ENCODE measurements at regions not wholly inside any gene's neighbourhood (a gene's known extent, or its start where the extent isn't known, plus 50 kb on each side); places are given as distances from the start of the nearest gene placed in this dataset.

GRCh38 chr1:195738966-195739650, 869.1 kb downstream of the KCNT2 start:
- Histone ChIP-seq H3K27ac (ENCODE audit: low read depth, low read length) (no peak overlapping the region), H3K9me2 (replicated peaks; ENCODE audit: control insufficient read depth, low read length) (no peaks in the 10 kb centered on the region), H3K36me3 (ENCODE audit: control insufficient read depth, low read length) (no peaks in the 10 kb centered on the region), H3K9me3 (ENCODE audit: control insufficient read depth, insufficient read depth, low read length) (peaks cover 7% of the 10 kb centered on the region; the same call in 1 of the 2 replicates), H3F3A (ENCODE audit: control insufficient read depth, insufficient read depth) (no peaks in the 10 kb centered on the region), H3K4me1 (ENCODE audit: control insufficient read depth, low read length) (no peaks in the 10 kb centered on the region), H3K4me2 (ENCODE audit: low read length) (no peak overlapping the region), H3K27me3 (ENCODE audit: control insufficient read depth, low read length) (no peaks in the 10 kb centered on the region), H4K20me1 (ENCODE audit: control insufficient read depth, insufficient read depth, low read depth, low read length) (no peaks in the 10 kb centered on the region), H3K79me2 (ENCODE audit: control insufficient read depth, low read length) (no peaks in the 10 kb centered on the region), H3K4me3 (ENCODE audit: low read length) (no peak overlapping the region)
- TF ChIP-seq EZH2phosphoT487 (IDR thresholded peaks at IDR 0.05; ENCODE audit: borderline replicate concordance, low read length) = no peak
- TF ChIP-seq, protein P1, sequence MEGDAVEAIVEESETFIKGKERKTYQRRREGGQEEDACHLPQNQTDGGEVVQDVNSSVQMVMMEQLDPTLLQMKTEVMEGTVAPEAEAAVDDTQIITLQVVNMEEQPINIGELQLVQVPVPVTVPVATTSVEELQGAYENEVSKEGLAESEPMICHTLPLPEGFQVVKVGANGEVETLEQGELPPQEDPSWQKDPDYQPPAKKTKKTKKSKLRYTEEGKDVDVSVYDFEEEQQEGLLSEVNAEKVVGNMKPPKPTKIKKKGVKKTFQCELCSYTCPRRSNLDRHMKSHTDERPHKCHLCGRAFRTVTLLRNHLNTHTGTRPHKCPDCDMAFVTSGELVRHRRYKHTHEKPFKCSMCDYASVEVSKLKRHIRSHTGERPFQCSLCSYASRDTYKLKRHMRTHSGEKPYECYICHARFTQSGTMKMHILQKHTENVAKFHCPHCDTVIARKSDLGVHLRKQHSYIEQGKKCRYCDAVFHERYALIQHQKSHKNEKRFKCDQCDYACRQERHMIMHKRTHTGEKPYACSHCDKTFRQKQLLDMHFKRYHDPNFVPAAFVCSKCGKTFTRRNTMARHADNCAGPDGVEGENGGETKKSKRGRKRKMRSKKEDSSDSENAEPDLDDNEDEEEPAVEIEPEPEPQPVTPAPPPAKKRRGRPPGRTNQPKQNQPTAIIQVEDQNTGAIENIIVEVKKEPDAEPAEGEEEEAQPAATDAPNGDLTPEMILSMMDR (IDR thresholded peaks at IDR 0.05; ENCODE audit: low read depth, low read length, poor library complexity, severe bottlenecking) = no peak

DNA sequence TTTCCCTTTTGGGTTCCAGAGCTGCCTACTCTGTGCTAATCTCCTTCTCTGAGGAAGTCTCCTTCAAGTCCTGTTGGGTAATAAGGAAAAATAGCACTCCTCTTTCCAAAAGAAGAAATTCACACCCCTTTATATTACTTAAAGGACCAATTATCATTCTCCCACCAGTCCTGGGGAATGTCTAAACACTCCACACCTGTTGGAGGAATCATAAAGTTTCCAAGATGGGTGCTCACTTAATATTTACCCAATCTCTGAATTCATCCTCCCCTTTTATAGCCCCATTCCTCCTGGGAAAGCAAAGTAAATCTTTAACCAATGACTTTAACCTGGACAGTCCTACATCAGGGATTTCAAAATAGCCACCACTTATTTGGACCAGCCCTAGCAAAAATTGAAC, 873.1 kb downstream of the KCNT2 start:
- Histone ChIP-seq H3K4me2 (ENCODE audit: low read length) (no peak overlapping the region), H3K27me3 (ENCODE audit: control insufficient read depth, low read length) (no peaks in the 10 kb centered on the region), H3K27ac (ENCODE audit: low read depth, low read length) (no peak overlapping the region), H3K4me3 (ENCODE audit: low read length) (no peak overlapping the region), H3K79me2 (ENCODE audit: control insufficient read depth, low read length) (no peaks in the 10 kb centered on the region), H3K9me2 (replicated peaks; ENCODE audit: control insufficient read depth, low read length) (no peaks in the 10 kb centered on the region), H3K9me3 (ENCODE audit: control insufficient read depth, insufficient read depth, low read length) (no peaks in the 10 kb centered on the region), H3F3A (ENCODE audit: control insufficient read depth, insufficient read depth) (no peaks in the 10 kb centered on the region), H3K4me1 (ENCODE audit: control insufficient read depth, low read length) (no peaks in the 10 kb centered on the region), H3K36me3 (ENCODE audit: control insufficient read depth, low read length) (no peaks in the 10 kb centered on the region), H4K20me1 (ENCODE audit: control insufficient read depth, insufficient read depth, low read depth, low read length) (no peaks in the 10 kb centered on the region)
- TF ChIP-seq, protein P1 (IDR thresholded peaks at IDR 0.05; ENCODE audit: low read depth, low read length, poor library complexity, severe bottlenecking) = no peak
- no peak for TF ChIP-seq EZH2phosphoT487 (IDR thresholded peaks at IDR 0.05; ENCODE audit: borderline replicate concordance, low read length)

DNA sequence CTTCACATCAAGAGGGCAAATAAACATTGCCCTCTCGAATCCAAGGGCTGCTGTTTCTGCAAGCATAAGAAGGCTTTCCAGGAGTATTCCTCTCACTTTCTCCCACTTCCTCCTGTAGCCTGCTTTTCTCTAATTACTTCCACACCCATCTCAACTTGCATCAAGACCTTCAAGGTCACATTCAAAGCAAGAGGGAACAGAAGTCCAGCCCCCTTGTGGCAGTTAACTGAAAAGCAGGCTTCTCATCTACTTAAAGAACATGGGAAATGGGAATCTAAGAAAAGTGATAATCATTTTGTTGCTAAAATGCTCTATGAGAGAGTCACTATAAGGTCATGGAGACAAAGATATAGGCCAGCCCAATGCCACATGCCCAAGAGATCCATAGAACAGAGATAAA, 874.4 kb downstream of the KCNT2 start:
- no peaks in the 10 kb centered on the region for H3K4me1 ChIP-seq (ENCODE audit: control insufficient read depth, low read length)
- no peaks in the 10 kb centered on the region for H3K79me2 ChIP-seq (ENCODE audit: control insufficient read depth, low read length)
- no peaks in the 10 kb centered on the region for H3K9me3 ChIP-seq (ENCODE audit: control insufficient read depth, insufficient read depth, low read length)
- H3F3A ChIP-seq (ENCODE audit: control insufficient read depth, insufficient read depth) = no peaks in the 10 kb centered on the region
- H3K4me3 ChIP-seq (ENCODE audit: low read length) = no peak overlapping the region
- H4K20me1 ChIP-seq (ENCODE audit: control insufficient read depth, insufficient read depth, low read depth, low read length) = no peaks in the 10 kb centered on the region
- no peak overlapping the region for H3K4me2 ChIP-seq (ENCODE audit: low read length)
- TF ChIP-seq, protein P1 (IDR thresholded peaks at IDR 0.05; ENCODE audit: low read depth, low read length, poor library complexity, severe bottlenecking) = peak; percentile 66
- TF ChIP-seq EZH2phosphoT487 (IDR thresholded peaks at IDR 0.05; ENCODE audit: borderline replicate concordance, low read length) = no peak
- H3K27me3 ChIP-seq (ENCODE audit: control insufficient read depth, low read length) = no peaks in the 10 kb centered on the region
- no peaks in the 10 kb centered on the region for H3K9me2 ChIP-seq (replicated peaks; ENCODE audit: control insufficient read depth, low read length)
- H3K36me3 ChIP-seq (ENCODE audit: control insufficient read depth, low read length) = no peaks in the 10 kb centered on the region
- H3K27ac ChIP-seq (ENCODE audit: low read depth, low read length) = no peak overlapping the region
